ENCODE measurements at regions not wholly inside any gene's neighbourhood (a gene's known extent, or its start where the extent isn't known, plus 50 kb on each side); places are given as distances from the start of the nearest gene placed in this dataset.

DNA sequence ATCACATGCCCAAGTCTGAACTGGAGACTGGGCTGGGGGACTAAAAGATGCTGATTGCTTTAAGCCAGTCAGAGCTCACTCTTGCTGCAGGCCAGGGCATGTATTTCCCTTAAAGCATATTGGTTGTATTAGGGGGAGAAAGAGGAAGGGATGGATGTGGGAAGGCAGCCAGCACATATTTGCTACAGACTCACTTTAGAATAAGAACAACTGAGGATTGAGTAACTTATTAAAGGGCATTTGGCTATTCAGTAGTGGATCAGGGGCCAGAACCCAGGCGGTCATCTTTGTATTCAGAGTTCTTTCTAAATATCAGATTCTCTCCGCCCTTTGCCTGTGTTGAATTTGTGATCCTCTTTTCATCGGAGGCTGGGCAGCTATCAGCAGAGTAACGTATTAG, 231.7 kb downstream of the HAPSTR1 start:
- Histone ChIP-seq H3K9me3 (ENCODE audit: low read depth, low read length, poor library complexity, severe bottlenecking) (no peaks in the 10 kb centered on the region), H3K4me3 (ENCODE audit: low read depth, low read length, poor library complexity, severe bottlenecking) (no peak overlapping the region), H3K36me3 (ENCODE audit: insufficient read depth, low read length, poor library complexity, severe bottlenecking) (no peaks in the 10 kb centered on the region), H3K4me1 (ENCODE audit: insufficient read depth, low read length, poor library complexity, severe bottlenecking) (peaks cover 6% of the 10 kb centered on the region), H3K27ac (ENCODE audit: low read depth, low read length, poor library complexity, severe bottlenecking) (no peak overlapping the region), H3K27me3 (replicated peaks; ENCODE audit: insufficient read depth, low read depth, low read length, poor library complexity) (no peaks in the 10 kb centered on the region)
- ChIA-PET POLR2A (ENCODE audit: low non-redundant PET) (no interaction called here), CTCF (no interaction called here)
- no peak for DNase-seq (ENCODE audit: low spot score)
- TF ChIP-seq, protein P1, sequence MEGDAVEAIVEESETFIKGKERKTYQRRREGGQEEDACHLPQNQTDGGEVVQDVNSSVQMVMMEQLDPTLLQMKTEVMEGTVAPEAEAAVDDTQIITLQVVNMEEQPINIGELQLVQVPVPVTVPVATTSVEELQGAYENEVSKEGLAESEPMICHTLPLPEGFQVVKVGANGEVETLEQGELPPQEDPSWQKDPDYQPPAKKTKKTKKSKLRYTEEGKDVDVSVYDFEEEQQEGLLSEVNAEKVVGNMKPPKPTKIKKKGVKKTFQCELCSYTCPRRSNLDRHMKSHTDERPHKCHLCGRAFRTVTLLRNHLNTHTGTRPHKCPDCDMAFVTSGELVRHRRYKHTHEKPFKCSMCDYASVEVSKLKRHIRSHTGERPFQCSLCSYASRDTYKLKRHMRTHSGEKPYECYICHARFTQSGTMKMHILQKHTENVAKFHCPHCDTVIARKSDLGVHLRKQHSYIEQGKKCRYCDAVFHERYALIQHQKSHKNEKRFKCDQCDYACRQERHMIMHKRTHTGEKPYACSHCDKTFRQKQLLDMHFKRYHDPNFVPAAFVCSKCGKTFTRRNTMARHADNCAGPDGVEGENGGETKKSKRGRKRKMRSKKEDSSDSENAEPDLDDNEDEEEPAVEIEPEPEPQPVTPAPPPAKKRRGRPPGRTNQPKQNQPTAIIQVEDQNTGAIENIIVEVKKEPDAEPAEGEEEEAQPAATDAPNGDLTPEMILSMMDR (conservative IDR thresholded peaks at IDR 0.05; ENCODE audit: low read depth, low read length), result no peak
- no peak for TF ChIP-seq EZH2 (IDR thresholded peaks at IDR 0.05; ENCODE audit: borderline replicate concordance, low read depth, low read length, poor library complexity, severe bottlenecking)
- intact Hi-C loops (cut with micrococcal nuclease; ENCODE audit: unreplicated experiment), result no loop called here
- no TSS peak for BruUV-seq (replicated peaks)

DNA sequence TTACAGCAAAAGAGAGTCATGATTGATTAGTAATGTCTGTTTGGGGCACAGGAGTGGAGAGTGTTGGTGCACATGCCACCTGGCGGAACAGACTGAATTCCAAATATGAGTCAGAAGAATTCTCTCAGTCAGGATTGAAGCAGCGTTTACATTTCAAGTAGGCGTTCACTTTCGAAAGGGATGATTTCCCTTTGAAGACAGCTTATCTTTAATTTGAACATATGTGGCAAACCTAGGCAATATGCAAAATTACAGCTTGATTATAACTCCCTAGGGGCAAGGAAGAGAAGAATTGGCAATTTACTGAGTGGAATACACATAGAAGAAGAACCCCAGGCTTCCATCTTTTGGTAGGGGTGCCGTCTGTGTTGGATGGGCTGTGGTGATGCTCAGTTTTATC, 235.8 kb downstream of the HAPSTR1 start:
- ChIA-PET CTCF (no interaction called here), POLR2A (ENCODE audit: low non-redundant PET) (no interaction called here)
- Histone ChIP-seq H3K27me3 (replicated peaks; ENCODE audit: insufficient read depth, low read depth, low read length, poor library complexity) (no peaks in the 10 kb centered on the region), H3K9me3 (ENCODE audit: low read depth, low read length, poor library complexity, severe bottlenecking) (no peaks in the 10 kb centered on the region), H3K4me1 (ENCODE audit: insufficient read depth, low read length, poor library complexity, severe bottlenecking) (no peaks in the 10 kb centered on the region), H3K27ac (ENCODE audit: low read depth, low read length, poor library complexity, severe bottlenecking) (no peak overlapping the region), H3K36me3 (ENCODE audit: insufficient read depth, low read length, poor library complexity, severe bottlenecking) (no peaks in the 10 kb centered on the region), H3K4me3 (ENCODE audit: low read depth, low read length, poor library complexity, severe bottlenecking) (no peak overlapping the region)
- intact Hi-C loops (cut with micrococcal nuclease; ENCODE audit: unreplicated experiment), result no loop called here
- no TSS peak for BruUV-seq (replicated peaks)
- DNase-seq (ENCODE audit: low spot score), result no peak
- TF ChIP-seq EZH2 (IDR thresholded peaks at IDR 0.05; ENCODE audit: borderline replicate concordance, low read depth, low read length, poor library complexity, severe bottlenecking), result no peak
- TF ChIP-seq, protein P1 (conservative IDR thresholded peaks at IDR 0.05; ENCODE audit: low read depth, low read length), result no peak

DNA sequence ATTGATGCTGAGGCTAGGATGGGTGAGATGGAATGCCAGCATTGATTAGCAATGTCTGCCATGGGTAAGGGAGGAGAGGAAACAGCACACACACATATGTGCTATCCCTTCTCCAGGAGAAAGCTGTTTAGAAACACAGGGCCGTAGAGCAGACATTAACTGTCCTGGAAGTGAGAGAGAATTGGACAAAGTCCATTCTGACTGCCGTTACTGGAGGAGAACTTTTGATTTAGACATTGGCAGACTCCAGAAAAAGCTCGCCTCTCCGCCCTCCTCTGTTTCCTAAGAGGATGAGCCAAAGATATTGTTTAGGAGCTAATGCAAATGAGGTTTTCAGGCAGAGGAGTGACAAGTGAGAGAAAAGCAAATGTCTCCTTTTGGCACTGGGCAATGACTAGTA, 237.0 kb downstream of the HAPSTR1 start:
- Histone ChIP-seq H3K27me3 (replicated peaks; ENCODE audit: insufficient read depth, low read depth, low read length, poor library complexity) (no peaks in the 10 kb centered on the region), H3K4me3 (ENCODE audit: low read depth, low read length, poor library complexity, severe bottlenecking) (no peak overlapping the region), H3K27ac (ENCODE audit: low read depth, low read length, poor library complexity, severe bottlenecking) (no peak overlapping the region), H3K4me1 (ENCODE audit: insufficient read depth, low read length, poor library complexity, severe bottlenecking) (no peaks in the 10 kb centered on the region), H3K9me3 (ENCODE audit: low read depth, low read length, poor library complexity, severe bottlenecking) (no peaks in the 10 kb centered on the region), H3K36me3 (ENCODE audit: insufficient read depth, low read length, poor library complexity, severe bottlenecking) (no peaks in the 10 kb centered on the region)
- ChIA-PET CTCF (no interaction called here), POLR2A (ENCODE audit: low non-redundant PET) (no interaction called here)
- no peak for DNase-seq (ENCODE audit: low spot score)
- BruUV-seq (replicated peaks), result no TSS peak
- intact Hi-C loops (cut with micrococcal nuclease; ENCODE audit: unreplicated experiment), result no loop called here
- TF ChIP-seq, protein P1 (conservative IDR thresholded peaks at IDR 0.05; ENCODE audit: low read depth, low read length), result no peak
- no peak for TF ChIP-seq EZH2 (IDR thresholded peaks at IDR 0.05; ENCODE audit: borderline replicate concordance, low read depth, low read length, poor library complexity, severe bottlenecking)
